Karpas-422 (cell line): ENCODE measurements at regions not wholly inside any gene's neighbourhood (a gene's known extent, or its start where the extent isn't known, plus 50 kb on each side); places are given as distances from the start of the nearest gene placed in this dataset.

Experiments
- DNase-seq: peaks from one replicate; pipeline ENCODE4 v3.0.0-alpha.2; 2015
- H2AFZ ChIP-seq: fragments of 200-600 bp; sonication (generic); 2 replicates; pipeline ENCODE4 v1.6.1; 2014; ENCODE audit warnings: antibody characterized with exemption, low read length, mixed read lengths
- H3K27ac ChIP-seq: fragments of 200-600 bp; sonication (generic); 2 replicates; pipeline ENCODE4 v1.5.1; 2014; ENCODE audit warnings: mild to moderate bottlenecking, low read length, moderate library complexity
- H3K27me3 ChIP-seq: fragments of 200-600 bp; sonication (generic); 2 replicates; pipeline ENCODE4 v1.6.1; 2014; ENCODE audit warnings: low read length, mixed read lengths
- H3K36me3 ChIP-seq: fragments of 200-600 bp; sonication (generic); 2 replicates; pipeline ENCODE4 v1.6.1; 2014; ENCODE audit warnings: low read length, mixed read lengths; ENCODE audit not compliant: insufficient read depth
- H3K4me1 ChIP-seq: fragments of 200-600 bp; sonication (generic); 2 replicates; pipeline ENCODE4 v1.6.1; 2014; ENCODE audit warnings: mild to moderate bottlenecking, low read length, mixed read lengths
- H3K4me2 ChIP-seq: fragments of 200-600 bp; sonication (generic); 2 replicates; pipeline ENCODE4 v1.6.1; 2014; ENCODE audit warnings: low read length, low read depth, mild to moderate bottlenecking; ENCODE audit not compliant: poor library complexity, severe bottlenecking
- H3K4me3 ChIP-seq: fragments of 200-600 bp; sonication (generic); 2 replicates; pipeline ENCODE4 v1.5.1; 2014; ENCODE audit warnings: mild to moderate bottlenecking, antibody characterized with exemption, low read length, mixed read lengths
- H3K79me2 ChIP-seq: fragments of 200-600 bp; sonication (generic); 2 replicates; pipeline ENCODE4 v1.6.1; 2014; ENCODE audit warnings: mild to moderate bottlenecking, low read length, mixed read lengths
- H3K9ac ChIP-seq: fragments of 200-600 bp; sonication (generic); 2 replicates; pipeline ENCODE4 v1.6.0; 2014; ENCODE audit warnings: low read length
- H3K9me2 ChIP-seq: fragments of 200-600 bp; sonication (generic), shearing (Covaris generic); replicated peaks from 2 replicates; pipeline ENCODE4 v1.6.0; 2014; ENCODE audit warnings: mild to moderate bottlenecking, low read length, moderate library complexity; ENCODE audit not compliant: insufficient read depth
- H3K9me3 ChIP-seq: fragments of 300-700, 200-600 bp; sonication (generic); 2 replicates; pipeline ENCODE4 v1.6.1; 2014; ENCODE audit warnings: low read length, mixed read lengths
- H4K20me1 ChIP-seq: fragments of 200-600 bp; sonication (generic); 2 replicates; pipeline ENCODE4 v1.6.1; 2014; ENCODE audit warnings: mild to moderate bottlenecking, antibody characterized with exemption, low read length, low read depth; ENCODE audit not compliant: insufficient read depth

- no peak for DNase-seq
- Histone ChIP-seq H3K36me3 (no peaks in the 10 kb centered on the region), H3K79me2 (no peaks in the 10 kb centered on the region), H3K9me2 (no peaks in the 10 kb centered on the region), H3K4me1 (no peaks in the 10 kb centered on the region), H3K27me3 (no peaks in the 10 kb centered on the region), H3K4me2 (no peak overlapping the region), H3K9me3 (peaks cover 30% of the 10 kb centered on the region), H3K9ac (no peak overlapping the region), H3K27ac (no peak overlapping the region), H2AFZ (no peak overlapping the region), H3K4me3 (no peak overlapping the region), H4K20me1 (no peaks in the 10 kb centered on the region)
These were observed 191.7 kb upstream of the NAALADL2 start for GRCh38 chr3:174667386-174667785.

- no peaks in the 10 kb centered on the region for H3K36me3 ChIP-seq
These were observed 183.7 kb upstream of the NAALADL2 start for GRCh38 chr3:174675406-174675805.

GRCh38 chr3:174681784-174682183, 177.3 kb upstream of the NAALADL2 start:
- H3K4me1 ChIP-seq: no peaks in the 10 kb centered on the region
- no peak overlapping the region for H3K4me2 ChIP-seq
- H2AFZ ChIP-seq: no peak overlapping the region
- H3K9me2 ChIP-seq: no peaks in the 10 kb centered on the region
- no peak overlapping the region for H3K9ac ChIP-seq
- no peaks in the 10 kb centered on the region for H3K36me3 ChIP-seq
- peaks cover 34% of the 10 kb centered on the region for H3K9me3 ChIP-seq
- no peaks in the 10 kb centered on the region for H4K20me1 ChIP-seq
- no peaks in the 10 kb centered on the region for H3K79me2 ChIP-seq
- no peak overlapping the region for H3K4me3 ChIP-seq
- no peak for DNase-seq
- H3K27ac ChIP-seq: no peak overlapping the region
- no peaks in the 10 kb centered on the region for H3K27me3 ChIP-seq

More at GRCh38 chr3:174675406-174675805, 183.7 kb upstream of the NAALADL2 start:
- peaks cover 16% of the 10 kb centered on the region for H3K9me3 ChIP-seq
- H4K20me1 ChIP-seq: no peaks in the 10 kb centered on the region
- no peak overlapping the region for H3K9ac ChIP-seq
- no peak overlapping the region for H3K4me3 ChIP-seq
- DNase-seq: no peak
- H3K4me2 ChIP-seq: no peak overlapping the region
- H3K9me2 ChIP-seq: no peaks in the 10 kb centered on the region
- H2AFZ ChIP-seq: no peak overlapping the region
- H3K79me2 ChIP-seq: no peaks in the 10 kb centered on the region
- H3K27ac ChIP-seq: no peak overlapping the region
- H3K4me1 ChIP-seq: no peaks in the 10 kb centered on the region
- no peaks in the 10 kb centered on the region for H3K27me3 ChIP-seq

GRCh38 chr3:174685796-174686195, 173.3 kb upstream of the NAALADL2 start:
- Histone ChIP-seq H3K27me3 (no peaks in the 10 kb centered on the region), H2AFZ (no peak overlapping the region), H3K9me3 (peaks cover 34% of the 10 kb centered on the region), H3K27ac (no peak overlapping the region), H3K79me2 (no peaks in the 10 kb centered on the region), H3K4me1 (no peaks in the 10 kb centered on the region), H3K9ac (no peak overlapping the region), H3K36me3 (no peaks in the 10 kb centered on the region), H3K4me2 (no peak overlapping the region), H4K20me1 (no peaks in the 10 kb centered on the region), H3K4me3 (no peak overlapping the region), H3K9me2 (no peaks in the 10 kb centered on the region)
- DNase-seq: no peak

GRCh38 chr3:174697310-174697709, 161.8 kb upstream of the NAALADL2 start:
- Histone ChIP-seq H3K9me3 (peaks cover 12% of the 10 kb centered on the region; the same call in 1 of the 2 replicates), H3K4me3 (no peak overlapping the region), H3K27ac (no peak overlapping the region), H3K4me1 (no peaks in the 10 kb centered on the region), H2AFZ (no peak overlapping the region), H4K20me1 (no peaks in the 10 kb centered on the region), H3K4me2 (no peak overlapping the region), H3K9me2 (no peaks in the 10 kb centered on the region), H3K79me2 (no peaks in the 10 kb centered on the region), H3K27me3 (no peaks in the 10 kb centered on the region), H3K36me3 (no peaks in the 10 kb centered on the region), H3K9ac (no peak overlapping the region)
- DNase-seq: no peak

- no peak overlapping the region for H3K27ac ChIP-seq
- no peak overlapping the region for H3K4me2 ChIP-seq
- no peak overlapping the region for H3K9ac ChIP-seq
- H2AFZ ChIP-seq: no peak overlapping the region
- no peaks in the 10 kb centered on the region for H3K27me3 ChIP-seq
- H3K9me2 ChIP-seq: no peaks in the 10 kb centered on the region
- no peaks in the 10 kb centered on the region for H3K79me2 ChIP-seq
- no peak for DNase-seq
- H3K36me3 ChIP-seq: no peaks in the 10 kb centered on the region
- no peak overlapping the region for H3K4me3 ChIP-seq
- H4K20me1 ChIP-seq: no peaks in the 10 kb centered on the region
- no peaks in the 10 kb centered on the region for H3K4me1 ChIP-seq
- H3K9me3 ChIP-seq: peaks cover 14% of the 10 kb centered on the region; the same call in 1 of the 2 replicates
These were observed 158.4 kb upstream of the NAALADL2 start for GRCh38 chr3:174700736-174701135.

GRCh38 chr3:174710612-174711011, 148.5 kb upstream of the NAALADL2 start:
- DNase-seq: no peak
- H3K4me2 ChIP-seq: no peak overlapping the region

GRCh38 chr3:174715386-174715785, 143.7 kb upstream of the NAALADL2 start:
- Histone ChIP-seq H3K9me2 (no peaks in the 10 kb centered on the region), H3K27ac (no peak overlapping the region), H3K4me1 (no peaks in the 10 kb centered on the region), H3K9me3 (peaks cover 19% of the 10 kb centered on the region; the same call in 1 of the 2 replicates), H3K27me3 (no peaks in the 10 kb centered on the region), H3K4me2 (no peak overlapping the region), H4K20me1 (no peaks in the 10 kb centered on the region), H3K9ac (no peak overlapping the region), H3K36me3 (no peaks in the 10 kb centered on the region), H2AFZ (no peak overlapping the region), H3K79me2 (no peaks in the 10 kb centered on the region), H3K4me3 (no peak overlapping the region)
- no peak for DNase-seq

More at GRCh38 chr3:174710612-174711011, 148.5 kb upstream of the NAALADL2 start:
- H3K36me3 ChIP-seq: no peaks in the 10 kb centered on the region
- H3K4me3 ChIP-seq: no peak overlapping the region
- no peaks in the 10 kb centered on the region for H3K9me2 ChIP-seq
- peaks cover 15% of the 10 kb centered on the region for H3K9me3 ChIP-seq
- no peak overlapping the region for H3K9ac ChIP-seq
- no peaks in the 10 kb centered on the region for H3K79me2 ChIP-seq
- H3K4me1 ChIP-seq: no peaks in the 10 kb centered on the region
- no peak overlapping the region for H2AFZ ChIP-seq
- H3K27me3 ChIP-seq: no peaks in the 10 kb centered on the region
- H3K27ac ChIP-seq: no peak overlapping the region
- H4K20me1 ChIP-seq: no peaks in the 10 kb centered on the region
